ENCODE measurements at regions not wholly inside any gene's neighbourhood (a gene's known extent, or its start where the extent isn't known, plus 50 kb on each side); places are given as distances from the start of the nearest gene placed in this dataset.

- Mint-ChIP-seq H3K4me1 (ENCODE audit: unreplicated experiment) (peaks cover 73% of the 10 kb centered on the region), H3K4me3 (ENCODE audit: unreplicated experiment) (no peak overlapping the region), H3K36me3 (ENCODE audit: unreplicated experiment) (no peaks in the 10 kb centered on the region), H3K9me3 (ENCODE audit: unreplicated experiment) (no peaks in the 10 kb centered on the region), H3K27me3 (ENCODE audit: unreplicated experiment) (no peaks in the 10 kb centered on the region), H3K27ac (ENCODE audit: unreplicated experiment) (peak overlapping the region; percentile 87)
- no peak for DNase-seq (ENCODE audit: extremely low spot score, unreplicated experiment)
- TF ChIP-seq CTCF (IDR thresholded peaks at IDR 0.05): no peak
Measured at GRCh38 chr16:64412578-64413280, 709.1 kb downstream of the CDH11 start.

GRCh38 chr16:64410306-64410705 lies 711.6 kb downstream of the CDH11 start:
- DNase-seq (ENCODE audit: extremely low spot score, unreplicated experiment): no peak
- Mint-ChIP-seq H3K4me1 (ENCODE audit: unreplicated experiment) (peaks cover 55% of the 10 kb centered on the region), H3K27ac (ENCODE audit: unreplicated experiment) (no peak overlapping the region)

GRCh38 chr16:64409783-64410210 lies 712.1 kb downstream of the CDH11 start:
- no peaks in the 10 kb centered on the region for H3K9me3 Mint-ChIP-seq (ENCODE audit: unreplicated experiment)
- no peak for DNase-seq (ENCODE audit: extremely low spot score, unreplicated experiment)
- H3K4me1 Mint-ChIP-seq (ENCODE audit: unreplicated experiment): peaks cover 52% of the 10 kb centered on the region
- H3K36me3 Mint-ChIP-seq (ENCODE audit: unreplicated experiment): peaks cover 2% of the 10 kb centered on the region
- no peak overlapping the region for H3K27ac Mint-ChIP-seq (ENCODE audit: unreplicated experiment)
- H3K27me3 Mint-ChIP-seq (ENCODE audit: unreplicated experiment): no peaks in the 10 kb centered on the region
- TF ChIP-seq CTCF (IDR thresholded peaks at IDR 0.05): no peak
- H3K4me3 Mint-ChIP-seq (ENCODE audit: unreplicated experiment): no peak overlapping the region

More at GRCh38 chr16:64410306-64410705, 711.6 kb downstream of the CDH11 start:
- H3K27me3 Mint-ChIP-seq (ENCODE audit: unreplicated experiment): no peaks in the 10 kb centered on the region
- H3K4me3 Mint-ChIP-seq (ENCODE audit: unreplicated experiment): no peak overlapping the region
- peaks cover 2% of the 10 kb centered on the region for H3K36me3 Mint-ChIP-seq (ENCODE audit: unreplicated experiment)
- H3K9me3 Mint-ChIP-seq (ENCODE audit: unreplicated experiment): no peaks in the 10 kb centered on the region
- no peak for TF ChIP-seq CTCF (IDR thresholded peaks at IDR 0.05)

- peaks cover 2% of the 10 kb centered on the region for H3K36me3 Mint-ChIP-seq (ENCODE audit: unreplicated experiment)
- no peak overlapping the region for H3K4me3 Mint-ChIP-seq (ENCODE audit: unreplicated experiment)
- no peaks in the 10 kb centered on the region for H3K27me3 Mint-ChIP-seq (ENCODE audit: unreplicated experiment)
- no peaks in the 10 kb centered on the region for H3K9me3 Mint-ChIP-seq (ENCODE audit: unreplicated experiment)
- TF ChIP-seq CTCF (IDR thresholded peaks at IDR 0.05): peak; percentile 33
- no peak for DNase-seq (ENCODE audit: extremely low spot score, unreplicated experiment)
- H3K4me1 Mint-ChIP-seq (ENCODE audit: unreplicated experiment): peaks cover 42% of the 10 kb centered on the region
- H3K27ac Mint-ChIP-seq (ENCODE audit: unreplicated experiment): no peak overlapping the region
Measured at GRCh38 chr16:64408699-64409098, 713.2 kb downstream of the CDH11 start.

- no peak for TF ChIP-seq CTCF (IDR thresholded peaks at IDR 0.05)
- DNase-seq (ENCODE audit: extremely low spot score, unreplicated experiment): no peak
- Mint-ChIP-seq H3K9me3 (ENCODE audit: unreplicated experiment) (no peaks in the 10 kb centered on the region), H3K36me3 (ENCODE audit: unreplicated experiment) (peaks cover 2% of the 10 kb centered on the region), H3K4me1 (ENCODE audit: unreplicated experiment) (peaks cover 26% of the 10 kb centered on the region), H3K4me3 (ENCODE audit: unreplicated experiment) (no peak overlapping the region), H3K27me3 (ENCODE audit: unreplicated experiment) (no peaks in the 10 kb centered on the region), H3K27ac (ENCODE audit: unreplicated experiment) (no peak overlapping the region)
Measured at GRCh38 chr16:64406770-64407181, 715.1 kb downstream of the CDH11 start.
